ENCODE measurements at regions not wholly inside any gene's neighbourhood (a gene's known extent, or its start where the extent isn't known, plus 50 kb on each side); places are given as distances from the start of the nearest gene placed in this dataset.

DNA sequence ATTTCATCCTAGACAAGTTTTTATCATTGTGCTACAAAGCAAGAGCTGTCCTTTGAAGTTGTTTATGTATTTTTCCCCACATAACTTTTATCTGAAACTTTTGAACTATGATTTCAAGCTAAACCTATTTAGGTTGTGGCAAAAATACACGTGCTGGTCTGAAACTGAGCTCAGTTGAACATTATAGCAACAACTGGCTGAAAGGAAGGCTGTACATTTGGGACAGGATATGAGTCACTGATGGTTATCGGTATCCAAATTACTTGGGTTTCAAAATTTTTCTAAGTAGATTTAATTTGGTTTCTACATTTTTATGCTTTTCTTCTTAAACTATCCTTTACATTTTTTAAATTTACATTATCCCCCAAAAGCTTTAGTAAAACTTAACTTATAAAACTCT lies 627.3 kb upstream of the NUDT12 start:
- DNase-seq = no peak

DNA sequence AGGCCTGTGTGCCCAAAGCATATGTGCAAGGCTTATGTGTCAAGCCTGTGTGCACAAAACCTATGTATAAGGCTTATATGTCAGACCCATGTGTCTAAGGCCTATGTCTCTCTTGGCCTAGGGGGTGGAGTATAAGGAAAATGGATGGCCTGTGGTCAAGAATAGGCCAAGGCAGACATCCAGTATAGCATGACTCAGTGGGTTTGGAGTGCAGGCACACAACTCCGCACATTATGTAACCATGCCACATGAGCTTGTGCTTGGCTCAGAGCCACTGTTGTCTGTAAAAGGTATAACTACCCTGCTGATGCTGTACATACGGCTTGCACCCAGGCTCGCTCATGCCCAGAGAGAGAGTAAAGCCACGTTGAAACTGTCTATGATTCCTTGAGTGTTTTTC lies 626.4 kb upstream of the NUDT12 start:
- no peak for DNase-seq

DNA sequence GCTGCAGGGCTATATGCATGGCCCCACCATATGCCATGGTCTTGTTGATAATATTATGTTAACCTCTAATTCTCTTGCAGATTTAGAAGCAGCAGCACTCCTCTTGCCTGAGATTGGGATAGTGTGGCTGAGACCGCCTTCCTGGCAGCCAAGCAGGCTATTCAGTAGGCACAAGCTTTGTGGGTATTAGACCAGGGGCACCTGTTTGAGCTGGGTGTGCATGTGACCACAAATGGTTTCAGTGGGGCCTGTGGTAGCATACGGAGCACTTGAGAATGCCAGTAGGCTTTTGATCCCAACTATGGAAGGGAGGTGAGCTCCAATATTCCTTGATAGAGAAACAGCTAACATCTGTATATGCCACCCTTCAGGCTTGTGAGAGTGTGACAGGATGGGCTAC lies 625.1 kb upstream of the NUDT12 start:
- DNase-seq = no peak

DNA sequence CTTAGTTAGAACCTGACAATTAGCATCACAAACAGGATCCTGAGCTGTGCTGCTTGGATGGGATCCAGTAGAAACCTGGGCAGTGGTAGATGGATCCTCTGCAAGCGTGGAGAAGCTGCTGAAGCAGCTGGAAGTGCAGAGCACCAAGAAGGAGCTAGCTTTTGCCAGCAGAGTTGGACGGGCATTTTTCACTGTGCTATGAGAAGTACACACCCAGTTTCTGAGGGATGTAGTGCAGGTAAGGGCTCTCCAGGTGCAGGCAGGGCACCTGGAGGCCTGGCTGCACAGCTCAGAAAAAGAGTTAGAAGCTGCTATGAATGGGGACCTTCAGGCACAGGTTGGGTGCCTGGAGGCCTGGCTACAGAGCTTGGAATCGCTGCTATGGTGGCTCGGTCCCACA lies 623.9 kb upstream of the NUDT12 start:
- no peak for DNase-seq

DNA sequence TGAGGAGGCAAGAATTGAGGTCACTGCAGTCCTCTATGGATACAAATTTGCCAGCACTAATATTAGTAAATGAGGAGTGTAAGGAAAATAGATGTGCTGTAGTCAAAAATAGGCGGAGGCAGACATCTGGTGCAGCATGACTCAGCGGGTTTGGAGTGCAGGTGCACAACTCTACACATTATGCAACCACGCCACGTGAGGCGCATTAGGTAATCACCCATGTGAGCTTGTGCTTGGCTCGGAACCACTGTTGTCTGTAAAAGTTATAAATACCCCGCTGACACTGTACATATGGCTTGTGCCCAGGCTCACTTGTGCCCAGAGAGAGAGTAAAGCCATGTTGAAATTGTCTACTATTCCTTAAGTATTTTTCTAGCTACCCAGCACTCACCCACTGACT lies 623.5 kb upstream of the NUDT12 start:
- peak; percentile 68 for DNase-seq

DNA sequence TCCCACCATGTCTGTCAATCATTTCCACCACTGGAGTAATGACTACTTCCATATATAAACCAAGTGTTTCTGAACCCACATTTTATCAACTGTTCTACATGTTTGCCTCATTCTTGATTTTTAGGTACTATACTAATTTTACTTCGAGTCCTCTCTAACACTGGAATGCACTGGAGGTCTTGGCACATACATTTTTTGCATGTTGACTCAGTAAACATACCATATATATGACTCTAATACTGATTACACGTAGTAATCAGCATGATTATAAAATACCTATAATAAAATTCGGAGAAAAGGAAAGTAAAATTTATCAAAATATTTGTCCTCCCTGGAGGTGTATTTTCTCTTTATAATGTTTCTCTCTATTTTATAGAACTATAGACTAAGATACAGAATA lies 621.7 kb upstream of the NUDT12 start:
- DNase-seq = no peak

DNA sequence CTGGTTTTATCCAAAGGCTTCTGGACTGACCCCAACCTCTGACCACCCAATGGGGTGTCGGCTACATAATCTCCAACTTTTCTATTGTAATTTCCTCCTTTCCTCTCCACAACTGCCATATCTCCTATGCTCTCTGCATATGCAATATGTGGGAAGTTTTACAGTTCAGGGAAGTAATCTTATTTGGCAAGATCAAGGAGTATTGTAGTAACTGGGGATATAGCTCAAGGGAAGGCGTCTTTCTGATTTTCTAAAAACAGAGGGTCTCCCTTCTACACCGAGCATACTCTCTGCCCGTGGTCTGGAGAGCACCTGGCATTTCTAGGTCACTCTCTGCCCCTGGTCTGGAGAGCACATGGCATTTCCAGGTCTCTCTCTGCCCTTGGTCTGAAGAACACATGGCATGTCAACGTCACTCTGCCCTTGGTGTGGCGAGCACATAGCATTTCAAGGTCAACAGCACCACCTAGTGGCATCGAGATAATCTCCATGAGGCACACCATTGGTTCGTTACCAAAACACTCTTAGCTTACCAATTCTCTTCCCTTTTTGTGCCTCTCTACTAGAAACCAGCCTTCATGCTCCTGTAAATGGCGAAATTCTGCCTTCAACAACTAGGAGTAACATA lies 616.4 kb upstream of the NUDT12 start:
- DNase-seq = peak; percentile 82

DNA sequence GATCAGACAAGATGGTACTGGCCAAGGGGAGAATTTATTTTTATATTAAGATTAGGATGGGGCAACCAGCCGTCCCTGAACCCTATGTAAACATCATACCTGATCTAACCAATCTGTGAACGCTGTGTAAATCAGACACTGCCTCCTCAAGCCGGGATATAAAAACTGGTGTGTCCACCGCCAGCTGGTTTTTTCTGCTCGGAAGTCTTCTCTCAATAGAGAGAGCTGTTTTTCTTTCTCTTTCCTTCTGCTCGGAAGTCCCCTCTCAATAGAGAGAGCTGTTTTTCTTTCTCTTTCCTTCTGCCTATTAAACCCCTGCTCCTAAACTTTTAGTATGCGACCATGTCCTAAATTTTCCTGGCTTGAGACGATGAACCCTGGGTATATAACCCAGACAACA lies 615.5 kb upstream of the NUDT12 start:
- no peak for DNase-seq

DNA sequence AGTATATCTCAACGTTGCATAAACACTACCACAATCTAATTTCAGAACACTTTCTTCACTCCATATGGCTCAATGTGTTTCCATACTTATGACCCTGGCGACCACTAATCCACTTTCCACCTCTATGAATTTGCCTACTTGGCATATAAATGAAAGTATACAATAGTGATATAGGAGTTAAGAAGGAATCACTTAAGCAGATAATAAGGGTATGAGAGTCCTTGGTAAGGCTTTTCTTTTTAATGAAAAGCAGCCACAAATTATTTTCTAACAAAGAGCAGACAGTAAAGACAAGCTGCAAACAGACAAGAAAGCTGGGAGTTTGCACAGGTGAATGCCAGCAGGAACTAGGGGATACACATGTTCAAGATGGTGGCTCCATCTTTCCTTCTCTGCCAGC lies 615.1 kb upstream of the NUDT12 start:
- DNase-seq = no peak

DNA sequence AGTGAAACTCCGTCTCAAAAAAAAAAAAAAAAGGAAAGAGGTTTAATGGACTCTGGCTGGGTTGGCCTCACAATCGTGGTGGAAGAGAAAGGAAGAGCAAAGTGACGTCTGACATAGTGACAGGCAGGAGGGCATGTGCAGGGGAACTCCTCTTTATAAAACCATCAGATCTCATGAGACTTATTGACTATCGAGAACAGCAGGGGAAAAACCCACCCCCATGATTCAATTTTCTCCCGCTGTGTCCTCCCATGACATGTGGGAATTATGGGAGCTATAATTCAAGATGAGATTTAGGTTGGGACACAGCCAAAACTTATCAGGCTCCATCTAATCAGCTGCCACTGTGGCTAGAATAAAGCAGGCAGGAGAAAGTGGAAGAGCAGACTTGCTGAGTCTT lies 610.4 kb upstream of the NUDT12 start:
- DNase-seq = no peak

DNA sequence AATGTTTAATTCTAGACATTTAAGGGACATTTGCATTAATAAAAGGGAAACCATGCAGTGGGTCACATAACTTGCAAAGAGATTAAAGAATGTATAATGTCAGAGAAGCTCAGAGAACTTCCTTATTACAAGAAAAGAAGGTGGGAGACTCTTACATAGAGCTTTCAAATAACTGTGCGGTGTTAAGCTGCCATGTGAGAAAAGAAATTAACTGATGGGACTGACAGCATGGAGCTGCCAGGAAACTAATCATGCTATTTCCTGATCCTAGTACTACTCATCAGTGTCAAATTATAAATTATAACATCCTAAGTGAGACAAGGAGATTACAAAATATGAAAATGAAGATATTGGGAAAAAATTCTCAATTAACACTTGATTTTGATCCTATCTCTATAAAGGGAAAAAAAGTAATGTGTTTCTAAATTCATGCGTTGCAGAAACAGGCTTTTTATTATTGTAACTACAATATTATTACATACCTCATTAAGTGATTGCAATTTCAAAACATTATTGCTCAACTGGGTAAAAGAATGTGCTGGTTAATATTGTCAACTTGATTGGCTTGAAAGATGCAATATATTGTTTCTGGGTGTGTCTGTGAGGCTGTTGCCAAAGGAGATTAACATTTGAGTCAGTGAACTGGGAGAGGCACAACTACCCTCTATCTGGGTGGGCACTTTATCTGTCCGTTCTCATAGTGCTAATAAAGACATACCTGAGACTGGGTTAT lies 609.5 kb upstream of the NUDT12 start:
- DNase-seq = no peak

DNA sequence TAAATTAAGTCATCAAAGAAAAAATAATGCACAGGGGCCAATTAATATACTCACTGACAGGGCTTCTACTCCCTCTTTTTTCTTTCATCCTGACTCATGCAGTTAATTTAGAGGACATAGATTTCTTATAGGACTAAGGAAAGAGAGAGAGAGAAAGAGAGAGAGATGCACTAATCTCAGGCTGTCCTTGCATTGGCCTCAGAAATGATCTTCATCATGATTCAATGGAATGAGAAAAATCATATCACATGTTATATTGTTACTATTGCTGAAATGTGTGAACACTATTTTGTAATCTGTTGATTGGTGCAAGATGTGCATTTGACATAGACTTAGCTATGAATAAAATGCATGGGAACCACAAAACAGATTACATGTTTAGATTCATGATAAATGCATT lies 608.3 kb upstream of the NUDT12 start:
- DNase-seq = no peak

DNA sequence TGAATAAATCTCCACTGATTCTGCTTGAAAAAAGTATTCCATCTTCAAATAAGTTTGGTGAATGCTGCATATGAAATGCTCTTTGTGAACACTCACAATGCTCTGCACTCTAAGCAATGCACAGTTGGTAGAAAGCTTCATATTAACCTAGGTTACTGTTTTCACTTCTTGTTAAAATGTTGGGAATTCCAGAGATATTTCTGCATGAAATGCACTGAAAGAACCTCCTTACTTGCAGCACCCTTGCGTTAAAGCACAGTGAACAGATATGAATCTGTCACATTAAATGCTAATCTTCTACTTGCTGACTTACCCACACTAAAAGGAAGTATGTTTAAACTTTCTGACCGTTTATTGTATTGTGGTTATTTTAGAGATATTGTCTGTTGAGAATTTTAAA lies 584.1 kb upstream of the NUDT12 start:
- DNase-seq = peak; percentile 23

DNA sequence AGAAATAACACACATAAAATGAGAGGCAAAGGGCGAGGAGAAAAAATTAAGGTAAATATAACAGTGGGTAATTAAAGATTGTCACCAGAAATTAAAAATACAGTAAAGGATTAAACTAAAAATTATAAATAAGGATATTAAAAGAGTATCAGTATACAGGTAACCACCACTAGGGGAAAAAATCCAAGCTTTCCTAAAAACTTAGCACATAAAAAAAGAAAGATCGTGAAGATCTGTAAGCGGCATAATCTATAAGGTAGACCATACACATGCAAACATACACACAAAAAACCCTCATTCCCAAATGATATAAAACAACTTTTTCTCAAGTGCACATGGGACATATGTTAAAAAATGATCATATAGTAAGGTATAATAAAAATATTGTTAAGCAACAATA lies 577.3 kb upstream of the NUDT12 start:
- DNase-seq = no peak

DNA sequence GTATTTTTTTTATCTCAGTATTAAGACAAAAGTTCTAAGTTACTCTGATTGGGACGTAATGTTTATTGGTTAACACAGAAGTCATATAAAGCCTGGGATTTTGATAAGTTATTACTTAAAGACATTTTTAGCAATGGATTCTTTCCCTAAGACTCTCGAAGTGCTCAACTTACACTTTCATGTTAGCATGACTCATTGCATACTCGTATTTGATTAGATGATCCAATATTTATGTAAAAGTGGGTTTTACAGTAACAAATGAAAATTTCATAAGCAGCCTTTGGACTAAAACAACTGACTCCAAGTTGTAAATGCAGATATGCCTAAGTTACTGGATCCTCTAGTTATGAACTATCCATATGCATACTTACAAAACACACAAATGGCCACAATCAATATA lies 567.7 kb upstream of the NUDT12 start:
- DNase-seq = no peak

DNA sequence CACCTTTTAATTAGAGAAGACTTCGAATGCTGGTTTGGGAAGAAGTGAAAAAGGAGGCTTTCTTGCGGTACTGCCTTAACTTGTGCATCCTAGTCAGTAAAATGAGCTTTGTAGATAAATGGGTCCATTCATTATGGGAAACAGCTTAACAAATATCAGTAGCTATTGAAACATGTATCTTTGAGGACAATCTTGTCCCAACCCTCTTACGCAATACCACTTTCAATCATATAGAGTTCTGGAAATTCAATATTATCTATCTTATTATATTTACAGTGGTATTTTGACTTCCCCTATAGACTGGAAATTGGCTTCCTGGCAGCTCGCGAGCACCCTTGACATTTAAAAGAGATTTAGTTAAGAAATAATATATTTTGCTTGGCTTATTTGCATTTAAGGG lies 565.8 kb upstream of the NUDT12 start:
- no peak for DNase-seq

DNA sequence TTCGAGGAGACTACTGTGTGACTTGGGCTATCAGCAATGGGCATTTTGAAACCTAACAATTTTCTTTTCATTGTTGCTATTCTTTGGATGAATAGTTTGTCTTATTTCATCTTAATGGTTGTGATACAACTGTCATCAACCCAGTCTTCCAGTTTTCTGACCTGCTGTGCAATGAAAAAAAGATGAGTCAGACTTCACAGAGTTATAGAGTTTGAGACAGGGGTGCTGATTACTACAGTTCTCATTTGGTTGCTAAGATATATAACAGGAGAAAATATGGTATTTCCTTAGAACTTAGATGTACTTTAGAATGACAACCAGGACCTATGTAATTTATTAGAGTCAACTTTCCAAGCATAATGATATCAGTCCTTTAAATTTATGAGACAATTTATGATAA lies 564.4 kb upstream of the NUDT12 start:
- DNase-seq = no peak

DNA sequence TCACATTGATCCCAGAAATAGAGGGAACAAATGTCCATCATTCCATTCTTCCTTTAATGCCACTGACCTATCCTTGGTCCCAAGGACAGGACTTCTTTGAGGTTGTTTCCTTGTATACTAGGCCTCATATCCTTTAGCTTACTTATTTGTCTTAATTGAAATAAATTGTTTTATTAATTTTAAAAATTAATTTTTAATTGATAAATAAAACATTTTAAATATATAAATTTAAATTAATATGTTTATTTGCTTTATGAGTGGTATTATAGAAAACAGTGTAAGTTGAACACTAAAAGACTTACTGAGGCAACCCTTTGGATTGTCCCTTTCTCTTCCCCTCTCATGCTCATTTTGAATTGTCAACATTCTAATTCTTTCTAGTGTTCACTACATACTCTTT lies 556.9 kb upstream of the NUDT12 start:
- DNase-seq = no peak

DNA sequence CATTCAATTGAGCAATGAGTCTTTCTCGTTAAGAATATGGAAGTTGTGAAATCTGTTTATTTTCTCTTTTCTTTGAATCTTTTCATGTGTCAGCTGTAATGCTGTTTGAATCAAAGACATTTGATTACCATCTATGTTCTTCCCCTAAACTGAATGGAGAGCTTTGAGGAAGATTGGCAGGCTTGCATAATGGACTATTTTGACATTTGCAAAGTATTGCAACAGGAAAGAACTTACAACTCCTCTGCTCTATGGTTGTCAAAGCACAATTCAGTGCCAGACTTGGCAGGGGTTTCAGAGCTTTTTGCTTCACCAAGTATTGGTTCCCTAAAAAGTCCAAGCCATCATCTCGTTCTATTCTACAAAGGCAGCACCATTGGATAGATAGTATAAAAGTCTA lies 549.0 kb upstream of the NUDT12 start:
- DNase-seq = no peak

DNA sequence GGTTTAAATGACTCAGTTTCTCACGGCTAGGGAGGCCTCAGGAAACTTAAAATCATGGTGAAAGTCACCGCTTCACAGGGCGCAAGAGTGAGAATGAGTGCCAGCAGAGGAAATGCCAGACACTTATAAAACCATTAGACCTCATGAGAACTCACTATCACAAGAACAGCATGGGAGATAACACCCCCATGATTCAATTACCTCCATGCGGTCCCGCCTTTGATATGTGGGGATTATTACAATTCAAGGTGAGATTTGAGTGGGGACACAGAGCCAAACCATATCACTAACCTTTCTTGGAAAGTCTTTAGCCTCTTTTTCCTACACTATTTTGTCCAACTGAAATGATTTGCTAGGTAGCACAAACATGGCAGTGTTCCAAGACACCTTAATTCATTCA lies 533.9 kb upstream of the NUDT12 start:
- no peak for DNase-seq

DNA sequence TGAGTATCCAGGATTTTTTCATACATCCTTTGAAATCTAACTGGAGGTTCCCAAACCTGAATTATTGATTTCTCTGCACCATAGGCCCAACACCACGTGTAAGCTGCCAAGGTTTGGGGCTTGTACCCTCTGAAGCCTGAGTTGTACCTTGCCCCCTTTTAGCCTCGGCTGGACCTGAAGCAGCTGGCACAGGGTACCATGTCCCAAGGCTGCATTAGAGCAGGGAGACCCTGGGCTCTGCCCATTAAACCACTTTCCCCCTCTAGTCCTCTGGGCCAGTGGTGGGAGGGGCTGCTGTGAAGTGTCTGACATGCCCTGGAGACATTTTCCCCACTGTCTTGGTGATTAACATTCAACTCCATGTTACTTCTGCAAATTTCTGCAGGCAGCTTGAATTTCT lies 532.9 kb upstream of the NUDT12 start:
- no peak for DNase-seq

DNA sequence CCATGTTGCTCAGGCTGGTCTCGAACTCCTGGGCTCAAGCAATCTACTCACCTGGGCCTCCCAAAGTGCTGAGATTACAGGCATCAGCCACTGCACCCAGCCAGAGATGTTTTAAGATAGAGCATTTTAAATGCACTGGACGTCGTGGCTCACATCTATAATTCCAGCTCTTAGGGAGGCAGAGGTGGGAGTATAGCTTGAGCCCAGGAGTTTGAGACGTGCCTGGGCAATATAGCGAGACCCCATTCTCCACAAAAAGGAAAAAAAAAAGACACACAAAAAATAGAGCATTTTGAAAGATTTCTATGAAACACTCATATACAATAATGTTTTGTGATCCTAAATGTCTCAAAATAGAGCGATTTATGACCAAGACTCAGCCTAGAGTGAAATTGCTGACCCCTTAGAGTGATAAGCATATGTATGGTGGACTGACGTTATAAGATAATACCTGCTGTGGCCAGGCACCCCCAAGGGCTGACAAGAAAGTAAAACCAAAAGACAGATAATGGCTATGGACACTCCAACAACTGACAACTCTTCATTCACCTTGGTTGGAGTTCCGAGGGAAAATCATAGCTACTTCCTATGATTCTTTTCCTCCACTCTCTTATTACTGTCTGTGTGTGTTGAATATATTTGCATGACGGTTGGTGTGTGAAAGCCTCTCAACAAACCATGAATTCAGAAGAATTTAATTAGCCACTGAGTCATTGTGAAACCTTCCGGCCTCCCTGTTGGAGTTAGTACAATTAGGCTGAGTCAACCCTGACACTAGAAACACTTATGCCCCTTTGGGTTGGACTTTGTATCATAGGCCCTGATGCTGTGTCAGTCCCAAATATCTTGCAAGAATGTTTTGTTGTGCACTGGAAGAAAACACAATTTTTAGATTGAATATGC lies 526.5 kb upstream of the NUDT12 start:
- DNase-seq = peak; percentile 6

DNA sequence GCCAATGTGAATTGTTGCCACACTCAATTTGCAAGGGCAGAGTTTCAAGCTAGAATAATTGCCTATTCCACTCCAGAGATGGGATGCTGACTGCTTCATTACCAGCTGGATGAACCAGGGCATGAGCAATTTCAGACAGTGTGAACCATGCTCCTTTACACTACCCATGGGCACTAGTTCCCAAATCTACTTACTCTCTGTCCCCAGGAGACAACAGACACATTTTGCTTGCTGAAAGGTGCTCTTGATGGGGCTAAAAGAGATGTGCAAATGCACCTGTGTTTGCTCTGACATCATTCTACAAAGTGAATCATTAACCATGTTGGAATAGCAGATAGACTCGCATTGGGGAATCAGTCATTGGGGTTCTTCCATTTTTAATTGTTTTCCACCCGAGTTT lies 522.3 kb upstream of the NUDT12 start:
- peak; percentile 96 for DNase-seq

DNA sequence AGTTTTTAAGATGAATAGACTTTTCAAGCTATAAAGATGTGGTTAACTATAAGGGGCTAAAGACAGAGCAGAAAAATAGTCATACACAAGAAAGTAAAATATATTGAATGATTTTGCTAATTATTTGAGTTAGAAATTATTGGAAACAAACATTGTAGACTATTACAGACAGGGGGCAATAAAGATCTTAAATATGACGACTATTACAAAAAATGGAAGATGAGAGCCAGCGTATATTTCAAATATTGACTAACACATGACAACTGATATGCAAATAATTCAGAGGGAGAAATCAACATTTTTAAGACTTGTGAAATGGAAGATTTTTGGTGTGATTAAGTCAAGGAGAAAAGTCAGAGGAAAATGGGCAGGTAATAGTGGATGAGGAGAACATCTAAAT lies 520.2 kb upstream of the NUDT12 start:
- DNase-seq = no peak

Data from DMS53 (cell line).